SK-N-SH (cell line): ENCODE measurements at regions not wholly inside any gene's neighbourhood (a gene's known extent, or its start where the extent isn't known, plus 50 kb on each side); places are given as distances from the start of the nearest gene placed in this dataset.

ENCODE experiments used
- CTCF ChIA-PET: fragments of 300-600, 350-600 bp; formaldehyde crosslinking; extraction: SDS; loops from one replicate; lab custom pipeline; 2021; lab: Yijun Ruan, JAX
- POLR2A ChIA-PET: fragments of 350-600 bp; sonication (Branson Sonifier 250); formaldehyde crosslinking; extraction: SDS; loops from one replicate; lab custom pipeline; 2020; ENCODE audit warnings: antibody characterized with exemption, inconsistent platforms; lab: Yijun Ruan, JAX
- DNase-seq: peaks from one replicate; pipeline ENCODE4 v3.0.0; 2012
- H2AFZ ChIP-seq: fragments of 200-600 bp; sonication (generic); 2 replicates; pipeline ENCODE4 v1.8.1; 2016; ENCODE audit warnings: antibody characterized with exemption, mild to moderate bottlenecking, low read depth
- H3F3A ChIP-seq: fragments of 200-600 bp; sonication (generic); replicated peaks from 2 replicates; pipeline ENCODE3; 2016; ENCODE audit warnings: antibody characterized with exemption, mild to moderate bottlenecking; ENCODE audit not compliant: insufficient read depth
- H3K27ac ChIP-seq, 2 experiments: fragments of 200-500 bp in 1 of 2; fragments of 200-600 bp in 1 of 2; sonication (Bioruptor generic) in 1 of 2; sonication (generic), shearing (Covaris generic) in 1 of 2; 2 replicates each; pipeline versions ENCODE4 v1.5.1 to v1.6.1; 2014 to 2016; ENCODE audit warnings: low read depth in 2 of 2, inconsistent platforms in 1 of 2, low read length in 1 of 2, mild to moderate bottlenecking in 1 of 2, mixed read lengths in 1 of 2
- H3K27me3 ChIP-seq: fragments of 200-600 bp; sonication (generic), shearing (Covaris generic); 2 replicates; pipeline ENCODE4 v1.6.1; 2016; ENCODE audit warnings: mixed run types; ENCODE audit not compliant: insufficient read depth
- H3K36me3 ChIP-seq, 2 experiments: fragments of 200-500 bp in 1 of 2; fragments of 200-600 bp in 1 of 2; sonication (Bioruptor generic) in 1 of 2; sonication (generic) in 1 of 2; replicated peaks in 1 of 2; 2 replicates each; pipeline versions ENCODE3 to v1.5.1; 2014 to 2016; ENCODE audit warnings: low read length in 1 of 2, mild to moderate bottlenecking in 1 of 2; ENCODE audit not compliant: insufficient read depth in 2 of 2, control insufficient read depth in 1 of 2
- H3K4me1 ChIP-seq, 2 experiments: fragments of 200-500 bp in 1 of 2; fragments of 200-600 bp in 1 of 2; sonication (Bioruptor generic) in 1 of 2; sonication (generic), shearing (Covaris generic) in 1 of 2; 2 replicates each; pipeline versions ENCODE4 v1.5.1 to v1.6.1; 2014 to 2016; ENCODE audit warnings: low read depth in 1 of 2, low read length in 1 of 2, mixed run types in 1 of 2; ENCODE audit not compliant: insufficient read depth in 2 of 2, control insufficient read depth in 1 of 2
- H3K4me2 ChIP-seq: fragments of 200-600 bp; sonication (generic), shearing (Covaris generic); 2 replicates; pipeline ENCODE4 v1.6.1; 2017; ENCODE audit warnings: mixed run types
- H3K4me3 ChIP-seq, 2 experiments: fragments of 200-500 bp in 1 of 2; fragments of 200-600 bp in 1 of 2; sonication (Bioruptor generic) in 1 of 2; sonication (generic), shearing (Covaris generic) in 1 of 2; 2 replicates each; pipeline versions ENCODE4 v1.5.1 to v1.8.1; 2014 to 2016; ENCODE audit warnings: low read depth in 2 of 2, inconsistent platforms in 1 of 2, low read length in 1 of 2, mild to moderate bottlenecking in 1 of 2, mixed read lengths in 1 of 2, moderate library complexity in 1 of 2
- H3K79me2 ChIP-seq: fragments of 200-600 bp; sonication (generic); 2 replicates; pipeline ENCODE4 v1.8.1; 2017; ENCODE audit warnings: mild to moderate bottlenecking; ENCODE audit not compliant: insufficient read depth
- H3K9ac ChIP-seq: fragments of 200-600 bp; sonication (generic); 2 replicates; pipeline ENCODE4 v1.6.1; 2017; ENCODE audit warnings: mixed run types
- H3K9me2 ChIP-seq: fragments of 200-600 bp; sonication (generic); 2 replicates; pipeline ENCODE4 v1.6.1; 2017; ENCODE audit warnings: mixed run types
- H3K9me3 ChIP-seq: fragments of 200-600 bp; sonication (generic); 2 replicates; pipeline ENCODE4 v1.6.1; 2017; ENCODE audit warnings: mixed run types, mild to moderate bottlenecking, moderate library complexity
- H4K20me1 ChIP-seq: fragments of 200-600 bp; sonication (generic); 2 replicates; pipeline ENCODE4 v1.6.1; 2017; ENCODE audit warnings: mild to moderate bottlenecking, mixed run types; ENCODE audit not compliant: insufficient read depth
- CHD2 ChIP-seq: fragments of 150-350 bp; IDR thresholded peaks from 2 replicates; pipeline ENCODE4 v1.6.1; 2018; ENCODE audit warnings: low read length; ENCODE audit not compliant: partially characterized antibody
- ELF1 ChIP-seq: IDR thresholded peaks from 2 replicates; pipeline ENCODE4 v1.4.0; 2012
- EP300 ChIP-seq, 2 experiments: IDR thresholded peaks; 2 replicates each; pipeline versions ENCODE4 v1.4.0 to v1.6.1; 2012; ENCODE audit warnings: borderline replicate concordance in 1 of 2, low read depth in 1 of 2, low read length in 1 of 2
- FOXM1 ChIP-seq: IDR thresholded peaks from 2 replicates; pipeline ENCODE4 v1.4.0; 2012; ENCODE audit warnings: low read depth, mild to moderate bottlenecking
- GABPA ChIP-seq: IDR thresholded peaks from 2 replicates; pipeline ENCODE4 v1.4.0; 2012; ENCODE audit warnings: low read depth, mild to moderate bottlenecking
- GATA2 ChIP-seq: sonication (generic); formaldehyde crosslinking; IDR thresholded peaks from 2 replicates; pipeline ENCODE4 v1.5.0; 2020; ENCODE audit warnings: mild to moderate bottlenecking, missing genetic modification reagents
- IRF3 ChIP-seq: fragments of 150-350 bp; IDR thresholded peaks from 2 replicates; pipeline ENCODE4 v1.6.1; 2016; ENCODE audit warnings: mild to moderate bottlenecking, low read depth, low read length
- JUND ChIP-seq: IDR thresholded peaks from 2 replicates; pipeline ENCODE4 v1.4.0; 2012
- MAX ChIP-seq: IDR thresholded peaks from 2 replicates; pipeline ENCODE4 v1.4.0; 2012; ENCODE audit warnings: low read depth
- NRF1 ChIP-seq: IDR thresholded peaks from 2 replicates; pipeline ENCODE4 v1.6.1; 2012; ENCODE audit warnings: low read depth, mild to moderate bottlenecking, low read length
- RAD21 ChIP-seq: IDR thresholded peaks from 2 replicates; pipeline ENCODE4 v1.6.1; 2012; ENCODE audit warnings: mild to moderate bottlenecking, low read length
- SMC3 ChIP-seq: IDR thresholded peaks from 2 replicates; pipeline ENCODE4 v1.6.1; 2012; ENCODE audit warnings: low read depth, low read length, improper control_type of control experiment
- TCF12 ChIP-seq: IDR thresholded peaks from 2 replicates; pipeline ENCODE4 v1.4.0; 2012
- WGBS: methylation state at CpG from one replicate; pipeline ENCODE4 v1.1.6; 2017; ENCODE audit warnings: low lambda C conversion rate; 5-methylcytosine and 5-hydroxymethylcytosine counted together
- TF ChIP-seq, protein P1 (sequence below): IDR thresholded peaks from 2 replicates; pipeline ENCODE4 v1.4.0; 2012; ENCODE audit warnings: low read depth, borderline replicate concordance
- TF ChIP-seq, protein P2 (sequence below): IDR thresholded peaks from 2 replicates; pipeline ENCODE4 v1.4.0; 2012; ENCODE audit warnings: low read depth, borderline replicate concordance
- TF ChIP-seq, protein P3 (sequence below): IDR thresholded peaks from 2 replicates; pipeline ENCODE4 v1.6.1; 2012; ENCODE audit warnings: mild to moderate bottlenecking, low read depth, low read length, moderate library complexity

- Histone ChIP-seq H3K27me3 (no peaks in the 10 kb centered on the region), H3K4me2 (no peak overlapping the region), H3K36me3 (no peaks in the 10 kb centered on the region), H3F3A (no peaks in the 10 kb centered on the region), H3K79me2 (no peaks in the 10 kb centered on the region), H3K27ac (no peak overlapping the region), H3K4me3 (no peak overlapping the region), H3K9me3 (no peaks in the 10 kb centered on the region), H3K9me2 (no peaks in the 10 kb centered on the region), H4K20me1 (no peaks in the 10 kb centered on the region), H3K4me1 (peaks cover 0 to 6% of the 10 kb centered on the region in 2 experiments; a peak in 2 of 4 replicates), H3K9ac (no peak overlapping the region), H2AFZ (no peak overlapping the region)
- ChIA-PET POLR2A (no interaction called here), CTCF (no interaction called here)
- 50% methylated on average over 4 of the region's 4 CpGs for WGBS
- peak; percentile 12 for TF ChIP-seq RAD21
- no peak for TF ChIP-seq TCF12
- DNase-seq, result no peak
Measured at GRCh38 chr1:56029319-56030003, 549.9 kb downstream of the PLPP3 start.

DNA sequence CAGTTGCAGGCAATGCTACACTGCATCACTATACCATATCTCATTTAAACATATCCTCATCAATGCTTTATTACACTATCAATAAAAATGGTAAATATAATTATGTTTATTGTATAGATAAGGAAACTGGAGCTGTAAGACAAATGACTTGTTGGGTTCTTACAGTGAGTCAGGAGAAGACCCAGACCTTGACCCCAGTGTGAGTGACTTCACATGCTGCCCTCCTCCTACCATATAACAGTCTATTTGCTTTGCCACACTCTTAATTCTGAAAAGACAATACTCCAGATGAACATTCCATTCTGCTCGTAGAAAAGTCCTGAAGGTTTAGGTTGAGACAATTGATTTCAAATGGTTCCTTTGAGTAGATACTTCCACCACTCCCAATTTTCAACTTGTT, 550.5 kb downstream of the PLPP3 start:
- WGBS, result 77% methylated on average over 1 of the region's 1 CpG
- CTCF ChIA-PET, result no interaction called here
- H4K20me1 ChIP-seq, result no peaks in the 10 kb centered on the region

More for the DNA sequence above, 550.5 kb downstream of the PLPP3 start:
- H3K36me3 ChIP-seq, result no peaks in the 10 kb centered on the region
- no peak overlapping the region for H3K27ac ChIP-seq
- H2AFZ ChIP-seq, result no peak overlapping the region
- H3K79me2 ChIP-seq, result no peaks in the 10 kb centered on the region
- DNase-seq, result no peak
- no peaks in the 10 kb centered on the region for H3K9me2 ChIP-seq
- no peak overlapping the region for H3K4me2 ChIP-seq
- H3K9me3 ChIP-seq, result no peaks in the 10 kb centered on the region
- POLR2A ChIA-PET, result no interaction called here
- H3K9ac ChIP-seq, result no peak overlapping the region
- H3K27me3 ChIP-seq, result no peaks in the 10 kb centered on the region
- H3F3A ChIP-seq, result no peaks in the 10 kb centered on the region
- H3K4me3 ChIP-seq, result no peak overlapping the region
- no peak for TF ChIP-seq JUND
- no peak for TF ChIP-seq ELF1
- TF ChIP-seq, protein P1, sequence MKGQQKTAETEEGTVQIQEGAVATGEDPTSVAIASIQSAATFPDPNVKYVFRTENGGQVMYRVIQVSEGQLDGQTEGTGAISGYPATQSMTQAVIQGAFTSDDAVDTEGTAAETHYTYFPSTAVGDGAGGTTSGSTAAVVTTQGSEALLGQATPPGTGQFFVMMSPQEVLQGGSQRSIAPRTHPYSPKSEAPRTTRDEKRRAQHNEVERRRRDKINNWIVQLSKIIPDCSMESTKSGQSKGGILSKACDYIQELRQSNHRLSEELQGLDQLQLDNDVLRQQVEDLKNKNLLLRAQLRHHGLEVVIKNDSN, result no peak
- no peak for TF ChIP-seq CHD2
- no peak for TF ChIP-seq MAX
- TF ChIP-seq IRF3, result no peak
- TF ChIP-seq NRF1, result no peak
- no peak for TF ChIP-seq GATA2 (CRISPR knock-in tag)
- no peak for TF ChIP-seq SMC3
- no peak for TF ChIP-seq RAD21
- TF ChIP-seq FOXM1, result no peak
- no peak for TF ChIP-seq EP300 (IDR thresholded peaks at IDR 0.05; ENCODE audit: borderline replicate concordance in 1 of 2, low read depth in 1 of 2, low read length in 1 of 2)
- TF ChIP-seq, protein P2, sequence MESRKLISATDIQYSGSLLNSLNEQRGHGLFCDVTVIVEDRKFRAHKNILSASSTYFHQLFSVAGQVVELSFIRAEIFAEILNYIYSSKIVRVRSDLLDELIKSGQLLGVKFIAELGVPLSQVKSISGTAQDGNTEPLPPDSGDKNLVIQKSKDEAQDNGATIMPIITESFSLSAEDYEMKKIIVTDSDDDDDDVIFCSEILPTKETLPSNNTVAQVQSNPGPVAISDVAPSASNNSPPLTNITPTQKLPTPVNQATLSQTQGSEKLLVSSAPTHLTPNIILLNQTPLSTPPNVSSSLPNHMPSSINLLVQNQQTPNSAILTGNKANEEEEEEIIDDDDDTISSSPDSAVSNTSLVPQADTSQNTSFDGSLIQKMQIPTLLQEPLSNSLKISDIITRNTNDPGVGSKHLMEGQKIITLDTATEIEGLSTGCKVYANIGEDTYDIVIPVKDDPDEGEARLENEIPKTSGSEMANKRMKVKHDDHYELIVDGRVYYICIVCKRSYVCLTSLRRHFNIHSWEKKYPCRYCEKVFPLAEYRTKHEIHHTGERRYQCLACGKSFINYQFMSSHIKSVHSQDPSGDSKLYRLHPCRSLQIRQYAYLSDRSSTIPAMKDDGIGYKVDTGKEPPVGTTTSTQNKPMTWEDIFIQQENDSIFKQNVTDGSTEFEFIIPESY, result no peak
- no peak for TF ChIP-seq TCF12
- TF ChIP-seq, protein P3, sequence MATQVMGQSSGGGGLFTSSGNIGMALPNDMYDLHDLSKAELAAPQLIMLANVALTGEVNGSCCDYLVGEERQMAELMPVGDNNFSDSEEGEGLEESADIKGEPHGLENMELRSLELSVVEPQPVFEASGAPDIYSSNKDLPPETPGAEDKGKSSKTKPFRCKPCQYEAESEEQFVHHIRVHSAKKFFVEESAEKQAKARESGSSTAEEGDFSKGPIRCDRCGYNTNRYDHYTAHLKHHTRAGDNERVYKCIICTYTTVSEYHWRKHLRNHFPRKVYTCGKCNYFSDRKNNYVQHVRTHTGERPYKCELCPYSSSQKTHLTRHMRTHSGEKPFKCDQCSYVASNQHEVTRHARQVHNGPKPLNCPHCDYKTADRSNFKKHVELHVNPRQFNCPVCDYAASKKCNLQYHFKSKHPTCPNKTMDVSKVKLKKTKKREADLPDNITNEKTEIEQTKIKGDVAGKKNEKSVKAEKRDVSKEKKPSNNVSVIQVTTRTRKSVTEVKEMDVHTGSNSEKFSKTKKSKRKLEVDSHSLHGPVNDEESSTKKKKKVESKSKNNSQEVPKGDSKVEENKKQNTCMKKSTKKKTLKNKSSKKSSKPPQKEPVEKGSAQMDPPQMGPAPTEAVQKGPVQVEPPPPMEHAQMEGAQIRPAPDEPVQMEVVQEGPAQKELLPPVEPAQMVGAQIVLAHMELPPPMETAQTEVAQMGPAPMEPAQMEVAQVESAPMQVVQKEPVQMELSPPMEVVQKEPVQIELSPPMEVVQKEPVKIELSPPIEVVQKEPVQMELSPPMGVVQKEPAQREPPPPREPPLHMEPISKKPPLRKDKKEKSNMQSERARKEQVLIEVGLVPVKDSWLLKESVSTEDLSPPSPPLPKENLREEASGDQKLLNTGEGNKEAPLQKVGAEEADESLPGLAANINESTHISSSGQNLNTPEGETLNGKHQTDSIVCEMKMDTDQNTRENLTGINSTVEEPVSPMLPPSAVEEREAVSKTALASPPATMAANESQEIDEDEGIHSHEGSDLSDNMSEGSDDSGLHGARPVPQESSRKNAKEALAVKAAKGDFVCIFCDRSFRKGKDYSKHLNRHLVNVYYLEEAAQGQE, result no peak
- TF ChIP-seq GABPA, result no peak
- TF ChIP-seq, all 33 proteins: peak for 0
- peaks cover 0 to 6% of the 10 kb centered on the region in 2 experiments; a peak in 2 of 4 replicates for H3K4me1 ChIP-seq
